ENCODE measurements at regions not wholly inside any gene's neighbourhood (a gene's known extent, or its start where the extent isn't known, plus 50 kb on each side); places are given as distances from the start of the nearest gene placed in this dataset.

- TF ChIP-seq CTCF (IDR thresholded peaks at IDR 0.05; ENCODE audit: low read length, missing control alignments): no peak
- no peak for DNase-seq (ENCODE audit: low read depth)
- H3K4me3 ChIP-seq (replicated peaks; ENCODE audit: low read depth, low read length): no peak overlapping the region
Observed at GRCh38 chr5:147065071-147065470, 169.8 kb upstream of the STK32A start.

- TF ChIP-seq CTCF (IDR thresholded peaks at IDR 0.05; ENCODE audit: low read length, missing control alignments): no peak
- DNase-seq (ENCODE audit: low read depth): no peak
- H3K4me3 ChIP-seq (replicated peaks; ENCODE audit: low read depth, low read length): no peak overlapping the region
Observed at GRCh38 chr5:147068998-147069397, 165.8 kb upstream of the STK32A start.

- no peak for DNase-seq (ENCODE audit: low read depth)
- H3K4me3 ChIP-seq (replicated peaks; ENCODE audit: low read depth, low read length): no peak overlapping the region
- TF ChIP-seq CTCF (IDR thresholded peaks at IDR 0.05; ENCODE audit: low read length, missing control alignments): no peak
Observed at GRCh38 chr5:147072622-147073021, 162.2 kb upstream of the STK32A start.

- TF ChIP-seq CTCF (IDR thresholded peaks at IDR 0.05; ENCODE audit: low read length, missing control alignments): no peak
- no peak for DNase-seq (ENCODE audit: low read depth)
Observed at GRCh38 chr5:147073098-147073497, 161.7 kb upstream of the STK32A start.

GRCh38 chr5:147075187-147075586 is 159.6 kb upstream of the STK32A start:
- no peak for DNase-seq (ENCODE audit: low read depth)
- H3K4me3 ChIP-seq (replicated peaks; ENCODE audit: low read depth, low read length): no peak overlapping the region
- no peak for TF ChIP-seq CTCF (IDR thresholded peaks at IDR 0.05; ENCODE audit: low read length, missing control alignments)

More at GRCh38 chr5:147073098-147073497, 161.7 kb upstream of the STK32A start:
- no peak overlapping the region for H3K4me3 ChIP-seq (replicated peaks; ENCODE audit: low read depth, low read length)

- H3K4me3 ChIP-seq (replicated peaks; ENCODE audit: low read depth, low read length): no peak overlapping the region
- DNase-seq (ENCODE audit: low read depth): no peak
- TF ChIP-seq CTCF (IDR thresholded peaks at IDR 0.05; ENCODE audit: low read length, missing control alignments): no peak
Observed at GRCh38 chr5:147080391-147080790, 154.4 kb upstream of the STK32A start.

GRCh38 chr5:147081311-147081764 is 153.5 kb upstream of the STK32A start:
- no peak for DNase-seq (ENCODE audit: low read depth)
- H3K4me3 ChIP-seq (replicated peaks; ENCODE audit: low read depth, low read length): no peak overlapping the region
- no peak for TF ChIP-seq CTCF (IDR thresholded peaks at IDR 0.05; ENCODE audit: low read length, missing control alignments)
